ENCODE measurements at regions not wholly inside any gene's neighbourhood (a gene's known extent, or its start where the extent isn't known, plus 50 kb on each side); places are given as distances from the start of the nearest gene placed in this dataset.

DNA sequence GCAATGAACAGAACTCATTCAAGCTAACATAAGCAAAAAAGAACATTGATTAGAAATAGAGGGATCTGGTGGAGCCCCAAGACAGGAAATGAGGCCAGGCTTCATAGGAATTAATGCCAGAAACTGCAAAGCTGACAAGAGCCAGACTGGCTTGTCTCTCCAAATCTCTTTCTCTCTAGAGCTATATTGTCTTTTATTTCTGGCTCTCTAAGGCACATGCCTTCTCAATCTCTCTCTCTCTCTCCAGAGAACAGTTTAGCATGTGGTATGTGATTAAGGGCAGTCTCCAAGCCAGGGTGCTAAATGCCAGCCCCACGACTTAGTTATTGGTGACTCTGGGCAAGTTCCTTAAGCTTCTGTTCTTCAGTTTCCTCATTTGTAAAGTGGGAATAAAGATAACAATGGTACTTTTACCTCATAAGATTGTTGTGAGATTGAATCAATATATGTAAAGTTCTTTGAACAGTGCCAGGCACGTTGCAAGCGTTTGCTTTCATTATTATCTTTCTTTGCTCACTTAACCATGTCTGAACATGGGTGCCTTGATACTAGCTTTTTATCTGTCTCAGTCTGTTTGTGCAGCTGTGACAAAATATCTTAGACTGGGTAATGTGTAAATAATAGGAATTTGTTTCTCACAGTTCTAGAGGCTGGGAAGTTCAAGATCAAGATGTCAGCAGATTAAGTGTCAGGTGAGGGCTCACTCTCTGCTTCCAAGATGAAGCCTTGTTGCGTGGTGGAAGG lies 123.2 kb downstream of the BDH1 start:
- H3K4me3 ChIP-seq, result no peak overlapping the region
- H3K27ac ChIP-seq, result peak overlapping the region; percentile 80
- no peak for DNase-seq (ENCODE audit: low spot score)
- no peaks in the 10 kb centered on the region for H4K20me1 ChIP-seq (ENCODE audit: insufficient read depth, poor library complexity, severe bottlenecking)
- H3K4me1 ChIP-seq (ENCODE audit: insufficient read depth), result peaks cover 24% of the 10 kb centered on the region
- H3K79me2 ChIP-seq, result no peaks in the 10 kb centered on the region
- H3K4me2 ChIP-seq, result peak overlapping the region; percentile 51
- no peaks in the 10 kb centered on the region for H3K9me2 ChIP-seq (replicated peaks; ENCODE audit: insufficient read depth)
- no peaks in the 10 kb centered on the region for H3K27me3 ChIP-seq
- WGBS (ENCODE audit: low lambda C conversion rate, missing lambda C conversion rate), result 37% methylated on average over 4 of the region's 4 CpGs
- H2AFZ ChIP-seq, result no peak overlapping the region
- no peaks in the 10 kb centered on the region for H3K9me3 ChIP-seq (ENCODE audit: low read depth)
- TF ChIP-seq, protein P1, sequence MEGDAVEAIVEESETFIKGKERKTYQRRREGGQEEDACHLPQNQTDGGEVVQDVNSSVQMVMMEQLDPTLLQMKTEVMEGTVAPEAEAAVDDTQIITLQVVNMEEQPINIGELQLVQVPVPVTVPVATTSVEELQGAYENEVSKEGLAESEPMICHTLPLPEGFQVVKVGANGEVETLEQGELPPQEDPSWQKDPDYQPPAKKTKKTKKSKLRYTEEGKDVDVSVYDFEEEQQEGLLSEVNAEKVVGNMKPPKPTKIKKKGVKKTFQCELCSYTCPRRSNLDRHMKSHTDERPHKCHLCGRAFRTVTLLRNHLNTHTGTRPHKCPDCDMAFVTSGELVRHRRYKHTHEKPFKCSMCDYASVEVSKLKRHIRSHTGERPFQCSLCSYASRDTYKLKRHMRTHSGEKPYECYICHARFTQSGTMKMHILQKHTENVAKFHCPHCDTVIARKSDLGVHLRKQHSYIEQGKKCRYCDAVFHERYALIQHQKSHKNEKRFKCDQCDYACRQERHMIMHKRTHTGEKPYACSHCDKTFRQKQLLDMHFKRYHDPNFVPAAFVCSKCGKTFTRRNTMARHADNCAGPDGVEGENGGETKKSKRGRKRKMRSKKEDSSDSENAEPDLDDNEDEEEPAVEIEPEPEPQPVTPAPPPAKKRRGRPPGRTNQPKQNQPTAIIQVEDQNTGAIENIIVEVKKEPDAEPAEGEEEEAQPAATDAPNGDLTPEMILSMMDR (IDR thresholded peaks at IDR 0.05; ENCODE audit: poor library complexity), result no peak
- TF ChIP-seq EZH2 (IDR thresholded peaks at IDR 0.05; ENCODE audit: borderline replicate concordance) (no peak), EZH2phosphoT487 (IDR thresholded peaks at IDR 0.05; ENCODE audit: low read depth, severe bottlenecking, unreplicated experiment) (no peak)
- H3K36me3 ChIP-seq (replicated peaks; ENCODE audit: insufficient read depth, low read depth), result no peaks in the 10 kb centered on the region

DNA sequence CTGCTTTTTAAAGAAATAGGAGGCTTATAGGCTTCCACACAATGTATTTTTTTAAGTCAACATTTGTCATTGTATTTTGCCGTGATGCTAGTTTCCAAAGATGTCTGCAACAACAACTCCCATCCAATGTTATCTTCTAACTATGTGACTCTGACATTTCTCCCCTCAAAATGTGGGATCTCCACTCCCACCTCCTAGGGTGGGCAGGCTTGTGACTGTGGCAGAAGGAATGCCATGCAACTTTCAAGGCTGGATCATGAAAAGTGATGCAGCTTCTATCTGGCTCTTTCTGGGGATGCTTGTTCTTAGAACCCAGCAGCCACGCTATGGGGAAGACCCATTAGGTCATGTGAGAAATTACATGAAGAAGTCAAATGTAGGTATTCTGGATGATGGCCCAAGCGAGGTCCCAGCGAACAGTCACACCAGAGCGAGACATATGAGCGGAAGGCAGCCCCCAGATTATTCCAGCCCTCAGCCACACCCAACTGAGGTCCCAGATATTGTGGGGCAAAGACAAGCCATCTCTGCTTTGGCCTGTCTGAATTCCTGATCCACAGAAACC lies 124.3 kb downstream of the BDH1 start:
- Histone ChIP-seq H3K27ac (peak overlapping the region; percentile 80), H3K9me3 (ENCODE audit: low read depth) (no peaks in the 10 kb centered on the region), H3K4me2 (no peak overlapping the region), H3K27me3 (no peaks in the 10 kb centered on the region), H3K4me3 (no peak overlapping the region), H4K20me1 (ENCODE audit: insufficient read depth, poor library complexity, severe bottlenecking) (no peaks in the 10 kb centered on the region), H2AFZ (no peak overlapping the region), H3K79me2 (no peaks in the 10 kb centered on the region), H3K4me1 (ENCODE audit: insufficient read depth) (peaks cover 28% of the 10 kb centered on the region), H3K9me2 (replicated peaks; ENCODE audit: insufficient read depth) (no peaks in the 10 kb centered on the region), H3K36me3 (replicated peaks; ENCODE audit: insufficient read depth, low read depth) (no peaks in the 10 kb centered on the region)
- WGBS (ENCODE audit: low lambda C conversion rate, missing lambda C conversion rate), result 89% methylated on average over 6 of the region's 6 CpGs
- DNase-seq (ENCODE audit: low spot score), result no peak
- TF ChIP-seq, protein P1 (IDR thresholded peaks at IDR 0.05; ENCODE audit: poor library complexity), result no peak
- no peak for TF ChIP-seq EZH2phosphoT487 (IDR thresholded peaks at IDR 0.05; ENCODE audit: low read depth, severe bottlenecking, unreplicated experiment)
- TF ChIP-seq EZH2 (IDR thresholded peaks at IDR 0.05; ENCODE audit: borderline replicate concordance), result no peak

DNA sequence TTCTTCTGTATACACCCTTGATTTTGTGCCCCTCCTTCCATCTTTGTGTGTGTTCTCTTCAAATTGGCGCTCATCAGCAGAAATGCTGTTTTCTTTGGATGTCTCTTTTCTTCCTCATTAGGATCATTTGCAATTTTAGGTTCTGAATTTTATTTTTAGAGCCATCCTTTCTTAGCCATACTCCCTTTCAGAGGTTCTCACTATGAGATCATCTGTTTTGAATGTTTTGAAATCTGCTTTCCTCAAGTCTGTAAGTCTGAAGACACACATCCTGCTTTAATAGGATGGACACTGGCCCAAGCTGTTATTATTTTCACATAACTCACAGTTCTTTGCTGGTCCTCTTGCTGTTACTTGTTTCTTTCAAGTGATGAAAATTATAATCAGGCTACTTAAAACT lies 124.8 kb downstream of the BDH1 start:
- no peaks in the 10 kb centered on the region for H3K9me3 ChIP-seq (ENCODE audit: low read depth)
- H3K4me1 ChIP-seq (ENCODE audit: insufficient read depth), result peaks cover 31% of the 10 kb centered on the region
- H4K20me1 ChIP-seq (ENCODE audit: insufficient read depth, poor library complexity, severe bottlenecking), result no peaks in the 10 kb centered on the region
- H2AFZ ChIP-seq, result no peak overlapping the region
- no peaks in the 10 kb centered on the region for H3K36me3 ChIP-seq (replicated peaks; ENCODE audit: insufficient read depth, low read depth)
- 92% methylated on average over 1 of the region's 1 CpG for WGBS (ENCODE audit: low lambda C conversion rate, missing lambda C conversion rate)
- H3K27me3 ChIP-seq, result no peaks in the 10 kb centered on the region
- H3K4me3 ChIP-seq, result no peak overlapping the region
- H3K79me2 ChIP-seq, result no peaks in the 10 kb centered on the region
- no peak for DNase-seq (ENCODE audit: low spot score)
- H3K9me2 ChIP-seq (replicated peaks; ENCODE audit: insufficient read depth), result no peaks in the 10 kb centered on the region
- TF ChIP-seq, protein P1 (IDR thresholded peaks at IDR 0.05; ENCODE audit: poor library complexity), result no peak
- no peak for TF ChIP-seq EZH2 (IDR thresholded peaks at IDR 0.05; ENCODE audit: borderline replicate concordance)
- TF ChIP-seq EZH2phosphoT487 (IDR thresholded peaks at IDR 0.05; ENCODE audit: low read depth, severe bottlenecking, unreplicated experiment), result no peak
- H3K4me2 ChIP-seq, result no peak overlapping the region
- peak overlapping the region; percentile 80 for H3K27ac ChIP-seq

Data from hepatocyte (in vitro differentiated cells).